Aorta (tissue), 5 donors: ENCODE measurements at regions not wholly inside any gene's neighbourhood (a gene's known extent, or its start where the extent isn't known, plus 50 kb on each side); places are given as distances from the start of the nearest gene placed in this dataset.

Experiments
- ATAC-seq: fragments of 200-7000 bp; cut with Tn5 transposase; one replicate; pipeline ENCODE4 v1.9.1; 2022; ENCODE audit warnings: moderate library complexity; ENCODE audit not compliant: low FRiP score
- DNase-seq, 2 donors: peaks; one replicate each; pipeline ENCODE4 v3.0.0-alpha.2; 2020
- H3K27ac ChIP-seq, 2 donors: one replicate each; pipeline ENCODE4 v1.5.1; 2013; ENCODE audit warnings: low read length in 2 of 2, mild to moderate bottlenecking in 2 of 2, moderate library complexity in 2 of 2, control low read depth in 1 of 2, inconsistent platforms in 1 of 2, low read depth in 1 of 2
- H3K27me3 ChIP-seq, 2 donors: one replicate each; pipeline ENCODE4 v1.6.1; 2013; ENCODE audit warnings: control low read depth in 1 of 2, low read length in 1 of 2, mild to moderate bottlenecking in 1 of 2, moderate library complexity in 1 of 2; ENCODE audit not compliant: insufficient read depth in 2 of 2, control insufficient read depth in 1 of 2
- H3K36me3 ChIP-seq, 2 donors: one replicate each; pipeline ENCODE4 v1.6.1; 2013; ENCODE audit warnings: control low read depth in 1 of 2, low read length in 1 of 2, mild to moderate bottlenecking in 1 of 2; ENCODE audit not compliant: insufficient read depth in 2 of 2, control insufficient read depth in 1 of 2
- H3K4me1 ChIP-seq, 2 donors: one replicate each; pipeline ENCODE4 v1.6.1; 2013; ENCODE audit warnings: low read length in 2 of 2, control low read depth in 1 of 2, mild to moderate bottlenecking in 1 of 2, moderate library complexity in 1 of 2; ENCODE audit not compliant: insufficient read depth in 2 of 2, control insufficient read depth in 1 of 2
- H3K4me3 ChIP-seq, 2 donors: one replicate each; pipeline ENCODE4 v1.5.1; 2013; ENCODE audit warnings: low read length in 2 of 2, control low read depth in 1 of 2, mild to moderate bottlenecking in 1 of 2
- H3K9me3 ChIP-seq: one replicate; pipeline ENCODE4 v1.6.1; 2013; ENCODE audit warnings: mild to moderate bottlenecking, low read length; ENCODE audit not compliant: control insufficient read depth
- WGBS, 2 donors: extraction: QIAGEN DNeasy Blood & Tissue Kit; methylation state at CpG; one replicate each; pipeline ENCODE4 v1.1.7; 2013; 5-methylcytosine and 5-hydroxymethylcytosine counted together
- intact Hi-C, 2 donors: fragments of 100-400 bp; cut with DNase I; formaldehyde crosslinking; loops; one replicate each; pipeline versions ENCODE4 v1.14.2 to v1.15.0; 2022
- donor health status: healthy with polysubstance abuse.
- donor health status: Bipolar disorder and iron deficiency.
- donor health status: DM: no; HTN: no; CAD: no.
- donor health status: DM: no; HTN: no; CAD: no.
- donor health status: DM: yes; HTN: yes; CAD: no.

- Histone ChIP-seq H3K27me3 (no peaks in the 10 kb centered on the region), H3K36me3 (no peaks in the 10 kb centered on the region), H3K4me1 (no peaks in the 10 kb centered on the region), H3K27ac (no peak overlapping the region), H3K4me3 (no peak overlapping the region), H3K9me3 (no peaks in the 10 kb centered on the region)
- ATAC-seq, result no peak
- DNase-seq, result no peak
- intact Hi-C loops, result no loop called here
- WGBS, 2 donors, result 86 to 88% methylated on average over 3 of the region's 3 CpGs
Observed at GRCh38 chr2:215489288-215489848, 53.5 kb upstream of the FN1 start.

GRCh38 chr2:215487002-215487372 lies 51.1 kb upstream of the FN1 start:
- ATAC-seq, result no peak
- H3K9me3 ChIP-seq, result no peaks in the 10 kb centered on the region
- 84 to 85% methylated on average over 4 of the region's 4 CpGs for WGBS, 2 donors
- H3K27me3 ChIP-seq, result no peaks in the 10 kb centered on the region
- H3K36me3 ChIP-seq, result no peaks in the 10 kb centered on the region
- no peak for DNase-seq
- no peak overlapping the region for H3K4me3 ChIP-seq
- intact Hi-C loops, result no loop called here
- no peaks in the 10 kb centered on the region for H3K4me1 ChIP-seq
- H3K27ac ChIP-seq, result no peak overlapping the region

- Histone ChIP-seq H3K9me3 (no peaks in the 10 kb centered on the region), H3K4me1 (no peaks in the 10 kb centered on the region), H3K27ac (no peak overlapping the region), H3K27me3 (no peaks in the 10 kb centered on the region), H3K36me3 (no peaks in the 10 kb centered on the region), H3K4me3 (no peak overlapping the region)
- no peak for DNase-seq
- WGBS, 2 donors, result 97% methylated on average over 2 of the region's 2 CpGs
- no peak for ATAC-seq
- intact Hi-C loops, result no loop called here
Observed at GRCh38 chr2:215486291-215487001, 50.6 kb upstream of the FN1 start.
